ENCODE measurements at regions not wholly inside any gene's neighbourhood (a gene's known extent, or its start where the extent isn't known, plus 50 kb on each side); places are given as distances from the start of the nearest gene placed in this dataset.

- H3K27me3 ChIP-seq (ENCODE audit: control insufficient read depth in 2 of 2, insufficient read depth in 2 of 2, low read length in 2 of 2) = peaks cover 0 to 18% of the 10 kb centered on the region in 2 donors
- TF ChIP-seq, protein P1, sequence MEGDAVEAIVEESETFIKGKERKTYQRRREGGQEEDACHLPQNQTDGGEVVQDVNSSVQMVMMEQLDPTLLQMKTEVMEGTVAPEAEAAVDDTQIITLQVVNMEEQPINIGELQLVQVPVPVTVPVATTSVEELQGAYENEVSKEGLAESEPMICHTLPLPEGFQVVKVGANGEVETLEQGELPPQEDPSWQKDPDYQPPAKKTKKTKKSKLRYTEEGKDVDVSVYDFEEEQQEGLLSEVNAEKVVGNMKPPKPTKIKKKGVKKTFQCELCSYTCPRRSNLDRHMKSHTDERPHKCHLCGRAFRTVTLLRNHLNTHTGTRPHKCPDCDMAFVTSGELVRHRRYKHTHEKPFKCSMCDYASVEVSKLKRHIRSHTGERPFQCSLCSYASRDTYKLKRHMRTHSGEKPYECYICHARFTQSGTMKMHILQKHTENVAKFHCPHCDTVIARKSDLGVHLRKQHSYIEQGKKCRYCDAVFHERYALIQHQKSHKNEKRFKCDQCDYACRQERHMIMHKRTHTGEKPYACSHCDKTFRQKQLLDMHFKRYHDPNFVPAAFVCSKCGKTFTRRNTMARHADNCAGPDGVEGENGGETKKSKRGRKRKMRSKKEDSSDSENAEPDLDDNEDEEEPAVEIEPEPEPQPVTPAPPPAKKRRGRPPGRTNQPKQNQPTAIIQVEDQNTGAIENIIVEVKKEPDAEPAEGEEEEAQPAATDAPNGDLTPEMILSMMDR (IDR thresholded peaks at IDR 0.05) = no peak
- Mint-ChIP-seq H3K36me3 (no peaks in the 10 kb centered on the region), H3K27ac (no peak overlapping the region), H3K4me1 (peaks cover 6% of the 10 kb centered on the region), H3K9me3 (peaks cover 2 to 15% (median 5%) of the 10 kb centered on the region in 7 donors), H3K27me3 (ENCODE audit: low read depth in 3 of 3) (peaks cover 5 to 14% (median 13%) of the 10 kb centered on the region in 3 donors), H3K4me3 (no peak overlapping the region)
- H3K79me2 ChIP-seq (ENCODE audit: insufficient read depth, low read length) = no peaks in the 10 kb centered on the region
- 74% methylated on average over 34 of the region's 34 CpGs for WGBS (ENCODE audit: insufficient coverage)
- H4K20me1 ChIP-seq (ENCODE audit: insufficient read depth, low read length) = no peaks in the 10 kb centered on the region
- no peak overlapping the region for H3K27ac ChIP-seq (ENCODE audit: low read depth in 1 of 2, low read length in 2 of 2)
- DNase-seq = no peak
- no peak overlapping the region for H2AFZ ChIP-seq (ENCODE audit: insufficient read depth, low read depth, low read length, poor library complexity, severe bottlenecking)
- H3K4me2 ChIP-seq (replicated peaks; ENCODE audit: extremely low read depth, low read length, poor library complexity, severe bottlenecking) = no peak overlapping the region
- intact Hi-C loops (cut with micrococcal nuclease) = no loop called here
- peaks cover 0 to 2% of the 10 kb centered on the region in 2 donors for H3K4me1 ChIP-seq (ENCODE audit: control insufficient read depth in 1 of 2, insufficient read depth in 2 of 2, low read length in 2 of 2)
- H3K4me3 ChIP-seq (replicated peaks in 1 of 3; ENCODE audit: low read depth in 2 of 3, low read length in 3 of 3) = no peak overlapping the region
- H3K9ac ChIP-seq (ENCODE audit: insufficient read depth, low read length, poor library complexity, severe bottlenecking) = no peak overlapping the region
- H3K36me3 ChIP-seq (replicated peaks in 1 of 2; ENCODE audit: control insufficient read depth in 1 of 2, insufficient read depth in 2 of 2, low read length in 2 of 2) = no peaks in the 10 kb centered on the region
- peaks cover 0 to 6% of the 10 kb centered on the region in 2 donors for H3K9me3 ChIP-seq (replicated peaks in 1 of 2; ENCODE audit: control insufficient read depth in 1 of 2, insufficient read depth in 1 of 2, low read length in 2 of 2)
Measured at GRCh38 chr7:348962-349743, 59.2 kb downstream of the FOXL3 start.

- Histone ChIP-seq H3K27me3 (ENCODE audit: control insufficient read depth in 2 of 2, insufficient read depth in 2 of 2, low read length in 2 of 2) (peaks cover 0 to 18% of the 10 kb centered on the region in 2 donors), H3K4me2 (replicated peaks; ENCODE audit: extremely low read depth, low read length, poor library complexity, severe bottlenecking) (no peak overlapping the region), H3K4me1 (ENCODE audit: control insufficient read depth in 1 of 2, insufficient read depth in 2 of 2, low read length in 2 of 2) (peaks cover 0 to 2% of the 10 kb centered on the region in 2 donors), H3K9me3 (replicated peaks in 1 of 2; ENCODE audit: control insufficient read depth in 1 of 2, insufficient read depth in 1 of 2, low read length in 2 of 2) (peaks cover 0 to 6% of the 10 kb centered on the region in 2 donors), H3K4me3 (replicated peaks in 1 of 3; ENCODE audit: low read depth in 2 of 3, low read length in 3 of 3) (no peak overlapping the region), H3K79me2 (ENCODE audit: insufficient read depth, low read length) (no peaks in the 10 kb centered on the region), H2AFZ (ENCODE audit: insufficient read depth, low read depth, low read length, poor library complexity, severe bottlenecking) (no peak overlapping the region), H3K27ac (ENCODE audit: low read depth in 1 of 2, low read length in 2 of 2) (no peak overlapping the region), H3K9ac (ENCODE audit: insufficient read depth, low read length, poor library complexity, severe bottlenecking) (no peak overlapping the region), H4K20me1 (ENCODE audit: insufficient read depth, low read length) (no peaks in the 10 kb centered on the region), H3K36me3 (replicated peaks in 1 of 2; ENCODE audit: control insufficient read depth in 1 of 2, insufficient read depth in 2 of 2, low read length in 2 of 2) (no peaks in the 10 kb centered on the region)
- peaks cover 2 to 14% (median 13%) of the 10 kb centered on the region in 3 donors for H3K27me3 Mint-ChIP-seq (ENCODE audit: low read depth in 3 of 3)
- peaks cover 6% of the 10 kb centered on the region for H3K4me1 Mint-ChIP-seq
- H3K36me3 Mint-ChIP-seq = no peaks in the 10 kb centered on the region
- H3K4me3 Mint-ChIP-seq = no peak overlapping the region
- peaks cover 0 to 14% (median 5%) of the 10 kb centered on the region in 7 donors for H3K9me3 Mint-ChIP-seq
- H3K27ac Mint-ChIP-seq = no peak overlapping the region
- TF ChIP-seq, protein P1 (IDR thresholded peaks at IDR 0.05) = no peak
- DNase-seq = no peak
- 0% methylated on average over 13 of the region's 20 CpGs for WGBS (ENCODE audit: insufficient coverage)
- intact Hi-C loops (cut with micrococcal nuclease) = no loop called here
Measured at GRCh38 chr7:351256-351655, 61.3 kb downstream of the FOXL3 start.

Data from CD14-positive monocyte (primary cell).